IPS-18a (cell line): ENCODE measurements at regions not wholly inside any gene's neighbourhood (a gene's known extent, or its start where the extent isn't known, plus 50 kb on each side); places are given as distances from the start of the nearest gene placed in this dataset.

Experiments used
- H3K27ac ChIP-seq: one replicate; pipeline ENCODE4 v1.5.1; 2013; ENCODE audit warnings: low read length
- H3K27me3 ChIP-seq: one replicate; pipeline ENCODE4 v1.6.1; 2013; ENCODE audit warnings: mild to moderate bottlenecking, low read length; ENCODE audit not compliant: control insufficient read depth, insufficient read depth
- H3K36me3 ChIP-seq: one replicate; pipeline ENCODE4 v1.6.1; 2013; ENCODE audit warnings: low read depth, low read length; ENCODE audit not compliant: control insufficient read depth
- H3K4me1 ChIP-seq: one replicate; pipeline ENCODE4 v1.6.1; 2013; ENCODE audit warnings: low read depth, low read length; ENCODE audit not compliant: control insufficient read depth
- H3K4me3 ChIP-seq: one replicate; pipeline ENCODE4 v1.5.1; 2013; ENCODE audit warnings: low read length
- H3K9ac ChIP-seq: one replicate; pipeline ENCODE4 v1.6.1; 2013; ENCODE audit warnings: mild to moderate bottlenecking, low read length, moderate library complexity
- H3K9me3 ChIP-seq: one replicate; pipeline ENCODE4 v1.6.1; 2013; ENCODE audit warnings: low read depth, low read length; ENCODE audit not compliant: control insufficient read depth

- Histone ChIP-seq H3K27me3 (no peaks in the 10 kb centered on the region), H3K9ac (no peak overlapping the region), H3K36me3 (no peaks in the 10 kb centered on the region), H3K27ac (no peak overlapping the region), H3K9me3 (no peaks in the 10 kb centered on the region), H3K4me3 (no peak overlapping the region), H3K4me1 (no peaks in the 10 kb centered on the region)
Observed at GRCh38 chr10:128864554-128865295, 602.3 kb upstream of the MGMT start.

DNA sequence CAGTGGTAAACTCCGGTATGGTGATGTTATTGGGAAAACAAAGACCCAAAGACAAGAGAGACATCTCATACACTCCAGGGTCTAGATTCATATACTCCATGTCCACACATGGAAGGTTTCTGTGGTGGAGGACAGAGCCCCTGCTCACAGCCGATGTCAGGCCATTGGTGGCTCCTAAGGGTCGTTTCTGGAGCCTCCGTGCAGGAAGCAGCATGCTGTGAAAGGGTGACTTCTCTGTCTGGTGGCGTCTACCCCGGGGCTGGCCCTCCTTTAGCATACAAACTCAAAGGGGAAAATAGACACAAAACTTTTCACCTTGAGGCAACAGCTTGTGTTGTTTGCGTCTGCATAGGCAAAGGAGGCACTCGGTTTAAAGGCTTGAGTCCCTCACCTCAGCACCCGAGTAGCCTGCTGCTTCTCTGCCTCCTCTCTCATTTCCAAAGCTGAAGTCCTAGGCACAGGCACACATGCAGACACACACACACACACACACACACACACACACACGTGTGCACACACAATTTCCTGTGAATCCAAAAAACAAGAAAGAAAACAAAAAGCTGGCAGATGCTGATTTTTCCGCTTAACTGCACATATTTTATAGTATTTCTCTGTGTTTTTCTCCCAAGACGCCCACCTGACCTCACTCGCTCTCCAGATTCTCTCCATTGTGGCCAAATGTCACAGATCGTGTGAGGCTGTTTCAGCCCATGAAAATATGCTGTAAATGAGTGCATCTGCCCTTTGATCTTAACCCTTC, 601.4 kb upstream of the MGMT start:
- no peak overlapping the region for H3K9ac ChIP-seq
- H3K27ac ChIP-seq: no peak overlapping the region

GRCh38 chr10:128866551-128866950, 600.5 kb upstream of the MGMT start:
- Histone ChIP-seq H3K27ac (no peak overlapping the region), H3K9me3 (no peaks in the 10 kb centered on the region), H3K4me1 (no peaks in the 10 kb centered on the region), H3K9ac (no peak overlapping the region), H3K36me3 (no peaks in the 10 kb centered on the region), H3K27me3 (no peaks in the 10 kb centered on the region), H3K4me3 (no peak overlapping the region)

More for the DNA sequence above, 601.4 kb upstream of the MGMT start:
- Histone ChIP-seq H3K9me3 (no peaks in the 10 kb centered on the region), H3K27me3 (no peaks in the 10 kb centered on the region), H3K4me3 (no peak overlapping the region), H3K4me1 (no peaks in the 10 kb centered on the region), H3K36me3 (no peaks in the 10 kb centered on the region)

- Histone ChIP-seq H3K4me1 (no peaks in the 10 kb centered on the region), H3K27me3 (no peaks in the 10 kb centered on the region), H3K9me3 (no peaks in the 10 kb centered on the region), H3K4me3 (no peak overlapping the region), H3K36me3 (no peaks in the 10 kb centered on the region), H3K9ac (no peak overlapping the region), H3K27ac (no peak overlapping the region)
Observed at GRCh38 chr10:128867210-128867609, 599.8 kb upstream of the MGMT start.

DNA sequence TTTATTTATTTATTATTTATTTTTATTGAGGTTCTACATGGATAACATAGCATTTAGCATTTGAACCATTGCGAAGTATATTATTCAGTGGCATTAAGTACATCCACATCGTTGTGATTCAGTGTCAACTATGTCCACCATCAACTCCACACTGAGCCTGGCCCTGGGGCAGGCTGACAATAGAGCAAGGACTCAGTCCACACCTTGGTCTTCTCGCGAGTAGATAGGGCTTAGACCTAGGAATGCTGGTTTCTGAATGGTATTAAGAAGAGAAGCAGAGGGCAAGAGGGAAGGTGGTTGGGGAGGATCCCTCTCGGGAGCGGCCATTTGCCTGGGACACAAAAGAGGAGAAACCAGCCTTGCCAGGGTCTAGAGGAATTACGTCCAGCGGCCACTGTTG, 599.2 kb upstream of the MGMT start:
- Histone ChIP-seq H3K4me3 (no peak overlapping the region), H3K27me3 (no peaks in the 10 kb centered on the region), H3K27ac (no peak overlapping the region), H3K9me3 (no peaks in the 10 kb centered on the region), H3K36me3 (no peaks in the 10 kb centered on the region), H3K9ac (no peak overlapping the region), H3K4me1 (no peaks in the 10 kb centered on the region)

- Histone ChIP-seq H3K9ac (no peak overlapping the region), H3K4me3 (no peak overlapping the region), H3K27me3 (no peaks in the 10 kb centered on the region), H3K36me3 (no peaks in the 10 kb centered on the region), H3K27ac (no peak overlapping the region), H3K4me1 (no peaks in the 10 kb centered on the region), H3K9me3 (no peaks in the 10 kb centered on the region)
Observed at GRCh38 chr10:128868481-128868880, 598.6 kb upstream of the MGMT start.

DNA sequence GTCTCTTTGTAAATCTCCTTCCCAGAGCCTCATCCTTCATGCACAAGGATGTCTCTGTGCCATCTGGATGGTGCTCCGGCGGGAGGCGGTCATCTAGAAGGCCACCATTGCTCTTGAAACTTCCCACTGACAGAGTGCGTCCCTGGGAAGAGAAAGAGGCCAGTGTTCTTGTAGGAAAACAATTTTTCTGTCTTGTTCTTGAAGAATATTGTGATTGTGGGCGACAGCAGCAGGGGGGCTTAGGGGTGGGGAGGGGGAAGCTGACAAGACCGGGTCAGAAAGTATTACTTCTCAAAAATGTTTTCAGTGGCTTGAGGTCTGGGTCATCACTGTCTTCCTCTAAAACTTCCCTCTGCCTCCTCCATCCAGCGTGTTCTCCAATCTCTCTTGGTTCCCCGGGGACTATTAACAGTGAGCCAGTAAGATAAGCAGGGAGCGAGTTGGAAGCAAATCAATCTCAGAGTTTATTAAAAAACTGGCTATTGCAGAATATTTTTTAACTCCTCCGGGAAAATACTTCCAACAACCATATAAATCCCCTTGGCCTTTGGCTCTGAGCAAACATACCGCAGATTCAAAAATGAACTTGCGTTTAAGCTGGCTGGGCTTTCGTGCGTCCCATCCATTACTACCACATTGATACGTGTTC, 597.8 kb upstream of the MGMT start:
- Histone ChIP-seq H3K9ac (no peak overlapping the region), H3K36me3 (no peaks in the 10 kb centered on the region), H3K4me3 (no peak overlapping the region), H3K4me1 (no peaks in the 10 kb centered on the region), H3K9me3 (no peaks in the 10 kb centered on the region), H3K27me3 (no peaks in the 10 kb centered on the region), H3K27ac (no peak overlapping the region)

DNA sequence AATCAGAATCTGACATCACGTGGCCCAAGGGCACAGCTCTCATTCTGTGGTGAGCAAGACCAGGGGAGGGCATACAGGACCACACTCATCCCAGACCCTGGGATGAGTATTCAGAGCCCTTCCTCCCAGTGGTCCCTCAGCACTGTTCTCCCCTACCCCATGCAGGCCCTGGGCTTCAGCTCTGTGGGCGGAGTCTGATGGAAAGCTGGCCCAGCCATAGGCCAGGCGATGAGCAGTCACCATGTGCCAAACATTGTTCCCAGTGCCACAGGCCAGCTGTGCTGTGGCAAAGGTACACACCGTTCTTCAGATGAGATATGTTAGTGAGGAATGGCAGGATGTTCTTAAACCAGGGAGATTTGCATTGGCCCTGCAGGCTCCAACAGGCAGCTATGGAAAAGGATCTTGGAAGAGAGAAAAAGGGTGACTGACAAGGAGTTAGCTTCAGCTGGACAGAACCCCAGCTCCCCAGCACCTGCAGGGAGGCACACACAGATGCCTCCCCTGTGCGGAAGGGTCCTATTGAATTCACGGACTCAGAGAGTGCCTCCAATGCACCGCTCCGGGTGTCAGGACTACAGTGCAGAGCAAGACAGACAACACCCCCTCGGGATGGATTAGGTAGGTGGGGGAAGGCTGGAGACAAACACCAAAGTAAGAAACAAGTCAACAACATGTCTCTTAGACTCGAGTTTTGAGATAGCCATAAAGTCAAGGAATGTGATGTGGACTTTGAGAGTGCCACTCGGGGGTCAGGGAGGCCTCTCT, 596.0 kb upstream of the MGMT start:
- no peak overlapping the region for H3K27ac ChIP-seq
- no peak overlapping the region for H3K9ac ChIP-seq
- no peaks in the 10 kb centered on the region for H3K9me3 ChIP-seq
- H3K4me1 ChIP-seq: no peaks in the 10 kb centered on the region
- H3K4me3 ChIP-seq: no peak overlapping the region
- no peaks in the 10 kb centered on the region for H3K36me3 ChIP-seq
- no peaks in the 10 kb centered on the region for H3K27me3 ChIP-seq

GRCh38 chr10:128871671-128872231, 595.3 kb upstream of the MGMT start:
- no peaks in the 10 kb centered on the region for H3K9me3 ChIP-seq
- H3K4me3 ChIP-seq: no peak overlapping the region

GRCh38 chr10:128873411-128874054, 593.5 kb upstream of the MGMT start:
- Histone ChIP-seq H3K27me3 (no peaks in the 10 kb centered on the region), H3K27ac (no peak overlapping the region), H3K36me3 (no peaks in the 10 kb centered on the region), H3K4me3 (no peak overlapping the region), H3K9me3 (no peaks in the 10 kb centered on the region), H3K4me1 (no peaks in the 10 kb centered on the region), H3K9ac (no peak overlapping the region)

More at GRCh38 chr10:128871671-128872231, 595.3 kb upstream of the MGMT start:
- H3K27ac ChIP-seq: no peak overlapping the region
- H3K27me3 ChIP-seq: no peaks in the 10 kb centered on the region
- no peak overlapping the region for H3K9ac ChIP-seq
- no peaks in the 10 kb centered on the region for H3K4me1 ChIP-seq
- H3K36me3 ChIP-seq: no peaks in the 10 kb centered on the region
